Neuronal stem cell (in vitro differentiated cells): ENCODE measurements at regions not wholly inside any gene's neighbourhood (a gene's known extent, or its start where the extent isn't known, plus 50 kb on each side); places are given as distances from the start of the nearest gene placed in this dataset.

Experiments used
- DNase-seq: peaks from one replicate; pipeline ENCODE4 v3.0.0-alpha.2; 2013; ENCODE audit warnings: low spot score
- H2AFZ ChIP-seq: one replicate; pipeline ENCODE4 v1.6.1; 2013; ENCODE audit warnings: mild to moderate bottlenecking, low read length, inconsistent platforms
- H2AK5ac ChIP-seq: 2 replicates; pipeline ENCODE4 v1.6.1; 2013; ENCODE audit warnings: low read depth, mild to moderate bottlenecking, inconsistent platforms, low read length, moderate library complexity, mixed read lengths
- H2BK120ac ChIP-seq: 2 replicates; pipeline ENCODE4 v1.6.1; 2013; ENCODE audit warnings: low read depth, mild to moderate bottlenecking, inconsistent platforms, low read length, moderate library complexity, mixed read lengths
- H2BK12ac ChIP-seq: one replicate; pipeline ENCODE4 v1.6.1; 2013; ENCODE audit warnings: low read length, inconsistent platforms
- H2BK15ac ChIP-seq: 2 replicates; pipeline ENCODE4 v1.6.1; 2013; ENCODE audit warnings: mild to moderate bottlenecking, low read length, inconsistent platforms, mixed read lengths
- H2BK5ac ChIP-seq: one replicate; pipeline ENCODE4 v1.6.1; 2013; ENCODE audit warnings: inconsistent platforms, mild to moderate bottlenecking, low read length, moderate library complexity
- H3K14ac ChIP-seq: one replicate; pipeline ENCODE4 v1.6.1; 2013; ENCODE audit warnings: low read length, inconsistent platforms
- H3K18ac ChIP-seq: 2 replicates; pipeline ENCODE4 v1.6.1; 2013; ENCODE audit warnings: low read length, inconsistent platforms
- H3K23ac ChIP-seq: 2 replicates; pipeline ENCODE4 v1.6.1; 2013; ENCODE audit warnings: low read depth, mild to moderate bottlenecking, mixed read lengths, low read length, inconsistent platforms; ENCODE audit not compliant: poor library complexity
- H3K27ac ChIP-seq: replicated peaks from 3 replicates; pipeline ENCODE4 v1.5.1; 2013; ENCODE audit warnings: low read length, inconsistent platforms
- H3K27me3 ChIP-seq, 3 experiments: 2 replicates each; pipeline ENCODE4 v1.6.1; 2013; ENCODE audit warnings: low read length in 3 of 3, mild to moderate bottlenecking in 2 of 3, inconsistent platforms in 1 of 3, low read depth in 1 of 3, mixed read lengths in 1 of 3, moderate library complexity in 1 of 3; ENCODE audit not compliant: control insufficient read depth in 3 of 3, insufficient read depth in 3 of 3
- H3K36me3 ChIP-seq, 2 donors: replicated peaks in 1 of 2; 2 replicates each; pipeline ENCODE4 v1.6.1; 2013; ENCODE audit warnings: low read length in 2 of 2; ENCODE audit not compliant: control insufficient read depth in 2 of 2, insufficient read depth in 2 of 2
- H3K4ac ChIP-seq: 2 replicates; pipeline ENCODE4 v1.6.1; 2013; ENCODE audit warnings: inconsistent platforms, mild to moderate bottlenecking, low read length, moderate library complexity
- H3K4me1 ChIP-seq, 2 donors: 1 replicate in 1 of 2; 2 replicates in 1 of 2; pipeline ENCODE4 v1.6.1; 2013; ENCODE audit warnings: low read length in 2 of 2, low read depth in 1 of 2; ENCODE audit not compliant: control insufficient read depth in 2 of 2, insufficient read depth in 1 of 2
- H3K4me2 ChIP-seq: one replicate; pipeline ENCODE4 v1.6.1; 2013; ENCODE audit warnings: mild to moderate bottlenecking, low read length, inconsistent platforms; ENCODE audit not compliant: insufficient read depth, poor library complexity, severe bottlenecking
- H3K4me3 ChIP-seq, 2 donors: 2 replicates each; pipeline ENCODE4 v1.5.1; 2013; ENCODE audit warnings: low read length in 2 of 2, mild to moderate bottlenecking in 2 of 2, inconsistent platforms in 1 of 2, moderate library complexity in 1 of 2
- H3K79me1 ChIP-seq: one replicate; pipeline ENCODE4 v1.6.1; 2013; ENCODE audit warnings: low read depth, mild to moderate bottlenecking, inconsistent platforms, low read length, moderate library complexity
- H3K9ac ChIP-seq: one replicate; pipeline ENCODE4 v1.6.1; 2013; ENCODE audit warnings: mild to moderate bottlenecking, low read depth, low read length, inconsistent platforms; ENCODE audit not compliant: poor library complexity
- H3K9me3 ChIP-seq, 2 donors: replicated peaks in 1 of 2; 2 replicates each; pipeline versions ENCODE3 to v1.6.1; 2013; ENCODE audit warnings: low read length in 2 of 2, mild to moderate bottlenecking in 2 of 2, inconsistent platforms in 1 of 2, low read depth in 1 of 2, mixed read lengths in 1 of 2, moderate library complexity in 1 of 2; ENCODE audit not compliant: control insufficient read depth in 2 of 2, insufficient read depth in 1 of 2
- H4K8ac ChIP-seq: one replicate; pipeline ENCODE4 v1.6.1; 2013; ENCODE audit warnings: low read depth, mild to moderate bottlenecking, inconsistent platforms, low read length, moderate library complexity
- H4K91ac ChIP-seq: one replicate; pipeline ENCODE4 v1.6.1; 2013; ENCODE audit warnings: low read length, low read depth, mild to moderate bottlenecking, inconsistent platforms; ENCODE audit not compliant: poor library complexity
- WGBS, 2 donors: extraction: QIAGEN DNeasy Blood & Tissue Kit; methylation state at CpG; one replicate each; pipeline ENCODE4 v1.1.7; 2013; ENCODE audit warnings: missing lambda C conversion rate in 2 of 2, mixed read lengths in 1 of 2; ENCODE audit not compliant: insufficient read length in 2 of 2, insufficient replicate concordance in 1 of 2; ENCODE audit errors: extremely low coverage in 2 of 2; 5-methylcytosine and 5-hydroxymethylcytosine counted together

GRCh38 chr10:106310596-106310995 lies 853.9 kb downstream of the SORCS1 start:
- Histone ChIP-seq H2BK15ac (no peak overlapping the region), H3K27me3 (no peaks in the 10 kb centered on the region), H4K91ac (no peak overlapping the region), H3K4me2 (no peak overlapping the region), H3K9ac (no peak overlapping the region), H3K4ac (no peak overlapping the region), H3K18ac (no peak overlapping the region), H4K8ac (no peak overlapping the region), H2BK120ac (no peak overlapping the region), H2BK12ac (no peak overlapping the region), H3K9me3 (no peaks in the 10 kb centered on the region), H3K79me1 (no peaks in the 10 kb centered on the region), H3K36me3 (no peaks in the 10 kb centered on the region), H3K4me1 (peaks cover 1 to 25% of the 10 kb centered on the region in 2 donors), H2AK5ac (no peak overlapping the region), H3K14ac (no peak overlapping the region), H3K27ac (peak overlapping the region; percentile 7), H2AFZ (peak overlapping the region; percentile 84), H3K23ac (no peak overlapping the region), H2BK5ac (no peak overlapping the region), H3K4me3 (no peak overlapping the region)
- DNase-seq, result peak; percentile 43
- WGBS, 2 donors, result no CpG with 5 or more reads among the region's 2 CpGs

- Histone ChIP-seq H3K4me1 (peaks cover 0 to 25% of the 10 kb centered on the region in 2 donors), H3K4me2 (no peak overlapping the region), H2AK5ac (no peak overlapping the region), H3K4ac (no peak overlapping the region), H2BK12ac (no peak overlapping the region), H3K36me3 (no peaks in the 10 kb centered on the region), H3K9me3 (no peaks in the 10 kb centered on the region), H3K23ac (no peak overlapping the region), H2AFZ (peak overlapping the region; percentile 76), H4K91ac (no peak overlapping the region), H2BK120ac (no peak overlapping the region), H3K27ac (no peak overlapping the region), H2BK15ac (no peak overlapping the region), H3K14ac (no peak overlapping the region), H3K27me3 (no peaks in the 10 kb centered on the region), H4K8ac (no peak overlapping the region), H3K79me1 (no peaks in the 10 kb centered on the region), H3K9ac (no peak overlapping the region), H3K18ac (no peak overlapping the region), H3K4me3 (no peak overlapping the region), H2BK5ac (no peak overlapping the region)
- DNase-seq, result no peak
- no CpG with 5 or more reads among the region's 2 CpGs for WGBS, 2 donors
Measured at GRCh38 chr10:106309376-106309775, 855.1 kb downstream of the SORCS1 start.

GRCh38 chr10:106308284-106308683 lies 856.2 kb downstream of the SORCS1 start:
- H3K14ac ChIP-seq, result no peak overlapping the region
- no peak overlapping the region for H3K9ac ChIP-seq
- no peaks in the 10 kb centered on the region for H3K27me3 ChIP-seq
- no peak overlapping the region for H4K8ac ChIP-seq
- no peak overlapping the region for H3K27ac ChIP-seq
- no peaks in the 10 kb centered on the region for H3K79me1 ChIP-seq
- DNase-seq, result no peak
- peak overlapping the region; percentile 76 for H2AFZ ChIP-seq
- H3K4me1 ChIP-seq, result peaks cover 0 to 25% of the 10 kb centered on the region in 2 donors
- no peak overlapping the region for H2AK5ac ChIP-seq
- H2BK5ac ChIP-seq, result no peak overlapping the region
- no peaks in the 10 kb centered on the region for H3K9me3 ChIP-seq
- WGBS, 2 donors, result no CpG with 5 or more reads among the region's 2 CpGs
- H3K23ac ChIP-seq, result no peak overlapping the region
- no peak overlapping the region for H2BK12ac ChIP-seq
- no peak overlapping the region for H3K4ac ChIP-seq
- H4K91ac ChIP-seq, result no peak overlapping the region
- no peak overlapping the region for H3K18ac ChIP-seq
- H2BK15ac ChIP-seq, result no peak overlapping the region
- no peak overlapping the region for H3K4me3 ChIP-seq
- no peak overlapping the region for H3K4me2 ChIP-seq
- H3K36me3 ChIP-seq, result no peaks in the 10 kb centered on the region
- no peak overlapping the region for H2BK120ac ChIP-seq

- no peak overlapping the region for H2BK5ac ChIP-seq
- no peak overlapping the region for H4K8ac ChIP-seq
- H3K23ac ChIP-seq, result no peak overlapping the region
- no peak overlapping the region for H3K27ac ChIP-seq
- H2BK120ac ChIP-seq, result no peak overlapping the region
- H2AFZ ChIP-seq, result no peak overlapping the region
- H2AK5ac ChIP-seq, result no peak overlapping the region
- no peak overlapping the region for H2BK12ac ChIP-seq
- no peak overlapping the region for H4K91ac ChIP-seq
- H3K9ac ChIP-seq, result no peak overlapping the region
- no peaks in the 10 kb centered on the region for H3K36me3 ChIP-seq
- H3K4me1 ChIP-seq, result peaks cover 0 to 5% of the 10 kb centered on the region in 2 donors
- H3K4me3 ChIP-seq, result no peak overlapping the region
- no peaks in the 10 kb centered on the region for H3K79me1 ChIP-seq
- H3K18ac ChIP-seq, result no peak overlapping the region
- H3K4me2 ChIP-seq, result no peak overlapping the region
- no CpG with 5 or more reads among the region's 1 CpG for WGBS, 2 donors
- H3K4ac ChIP-seq, result no peak overlapping the region
- H3K27me3 ChIP-seq, result no peaks in the 10 kb centered on the region
- no peak overlapping the region for H3K14ac ChIP-seq
- DNase-seq, result no peak
- H3K9me3 ChIP-seq, result no peaks in the 10 kb centered on the region
- H2BK15ac ChIP-seq, result no peak overlapping the region
Measured at GRCh38 chr10:106304056-106304455, 860.5 kb downstream of the SORCS1 start.
